ENCODE measurements at regions not wholly inside any gene's neighbourhood (a gene's known extent, or its start where the extent isn't known, plus 50 kb on each side); places are given as distances from the start of the nearest gene placed in this dataset.

DNA sequence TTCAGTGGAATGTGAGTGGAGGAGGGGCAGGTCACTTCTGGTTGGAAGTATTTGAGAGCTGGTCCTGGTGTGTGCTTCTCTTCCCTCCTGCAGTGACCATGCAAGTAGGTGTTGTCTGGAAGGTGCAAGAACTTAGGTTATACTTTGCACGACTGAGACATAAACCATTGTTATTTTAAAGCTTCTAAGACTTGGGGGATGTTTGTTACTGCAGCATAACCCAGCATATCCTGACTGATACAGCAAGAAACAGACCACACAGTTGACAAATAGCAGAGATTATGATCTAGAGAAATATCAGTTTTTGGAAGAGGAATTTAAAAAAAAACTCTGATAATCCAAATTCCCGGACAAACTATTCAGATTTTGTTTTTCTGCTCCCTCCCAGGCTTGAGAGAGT lies 130.8 kb downstream of the ACTR3 start:
- TF ChIP-seq FOXP2 (optimal IDR thresholded peaks at IDR 0.05; ENCODE audit: borderline replicate concordance, extremely low read depth, extremely low read length, insufficient read depth) = no peak
- TF ChIP-seq POLR2AphosphoS5 (IDR thresholded peaks at IDR 0.05; ENCODE audit: low read depth, low read length) = no peak
- TF ChIP-seq TAF1 (IDR thresholded peaks at IDR 0.05; ENCODE audit: borderline replicate concordance, insufficient read depth, low read length) = no peak
- TF ChIP-seq, protein P1, sequence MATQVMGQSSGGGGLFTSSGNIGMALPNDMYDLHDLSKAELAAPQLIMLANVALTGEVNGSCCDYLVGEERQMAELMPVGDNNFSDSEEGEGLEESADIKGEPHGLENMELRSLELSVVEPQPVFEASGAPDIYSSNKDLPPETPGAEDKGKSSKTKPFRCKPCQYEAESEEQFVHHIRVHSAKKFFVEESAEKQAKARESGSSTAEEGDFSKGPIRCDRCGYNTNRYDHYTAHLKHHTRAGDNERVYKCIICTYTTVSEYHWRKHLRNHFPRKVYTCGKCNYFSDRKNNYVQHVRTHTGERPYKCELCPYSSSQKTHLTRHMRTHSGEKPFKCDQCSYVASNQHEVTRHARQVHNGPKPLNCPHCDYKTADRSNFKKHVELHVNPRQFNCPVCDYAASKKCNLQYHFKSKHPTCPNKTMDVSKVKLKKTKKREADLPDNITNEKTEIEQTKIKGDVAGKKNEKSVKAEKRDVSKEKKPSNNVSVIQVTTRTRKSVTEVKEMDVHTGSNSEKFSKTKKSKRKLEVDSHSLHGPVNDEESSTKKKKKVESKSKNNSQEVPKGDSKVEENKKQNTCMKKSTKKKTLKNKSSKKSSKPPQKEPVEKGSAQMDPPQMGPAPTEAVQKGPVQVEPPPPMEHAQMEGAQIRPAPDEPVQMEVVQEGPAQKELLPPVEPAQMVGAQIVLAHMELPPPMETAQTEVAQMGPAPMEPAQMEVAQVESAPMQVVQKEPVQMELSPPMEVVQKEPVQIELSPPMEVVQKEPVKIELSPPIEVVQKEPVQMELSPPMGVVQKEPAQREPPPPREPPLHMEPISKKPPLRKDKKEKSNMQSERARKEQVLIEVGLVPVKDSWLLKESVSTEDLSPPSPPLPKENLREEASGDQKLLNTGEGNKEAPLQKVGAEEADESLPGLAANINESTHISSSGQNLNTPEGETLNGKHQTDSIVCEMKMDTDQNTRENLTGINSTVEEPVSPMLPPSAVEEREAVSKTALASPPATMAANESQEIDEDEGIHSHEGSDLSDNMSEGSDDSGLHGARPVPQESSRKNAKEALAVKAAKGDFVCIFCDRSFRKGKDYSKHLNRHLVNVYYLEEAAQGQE (IDR thresholded peaks at IDR 0.05; ENCODE audit: insufficient read depth in 1 of 2, low read depth in 2 of 2, low read length in 2 of 2) = no peak
- no peak for TF ChIP-seq SIN3A (IDR thresholded peaks at IDR 0.05; ENCODE audit: borderline replicate concordance, insufficient read depth, low read length)

DNA sequence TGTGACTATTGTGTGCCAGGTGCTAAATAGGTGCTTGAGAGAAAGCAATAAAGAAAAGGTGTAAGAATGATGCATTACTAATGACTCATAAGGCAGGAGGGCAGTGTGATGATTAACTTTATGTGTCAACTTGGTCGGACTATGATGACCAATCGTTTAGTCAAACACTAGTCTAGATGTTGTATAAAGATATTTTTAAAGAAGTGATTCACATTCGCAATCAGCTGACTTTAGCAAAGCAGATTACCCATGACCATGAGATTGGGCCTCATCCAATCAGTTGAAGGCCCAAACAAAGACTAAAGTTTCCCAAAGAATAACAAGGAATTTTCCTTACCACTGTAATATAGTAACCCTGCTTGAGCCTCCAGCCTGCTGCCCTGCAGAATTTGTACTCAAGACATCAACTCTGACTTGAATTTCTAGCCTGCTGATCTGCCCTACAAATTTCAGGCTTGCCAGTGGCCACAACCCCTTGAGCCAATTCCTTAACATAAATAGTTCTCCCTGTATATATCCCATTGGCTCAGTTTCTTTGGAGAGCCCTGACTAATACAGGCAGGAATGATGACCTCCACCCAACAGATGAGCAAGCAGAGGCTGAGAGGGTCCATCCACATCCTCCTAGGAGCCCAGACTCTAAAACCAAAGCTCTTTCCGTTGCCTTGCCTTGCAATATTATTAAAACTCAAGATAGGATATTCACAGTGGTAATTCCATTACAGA lies 132.6 kb downstream of the ACTR3 start:
- TF ChIP-seq, protein P1 (IDR thresholded peaks at IDR 0.05; ENCODE audit: insufficient read depth in 1 of 2, low read depth in 2 of 2, low read length in 2 of 2) = no peak
- TF ChIP-seq POLR2AphosphoS5 (IDR thresholded peaks at IDR 0.05; ENCODE audit: low read depth, low read length) = no peak
- TF ChIP-seq FOXP2 (optimal IDR thresholded peaks at IDR 0.05; ENCODE audit: borderline replicate concordance, extremely low read depth, extremely low read length, insufficient read depth) = no peak
- no peak for TF ChIP-seq TAF1 (IDR thresholded peaks at IDR 0.05; ENCODE audit: borderline replicate concordance, insufficient read depth, low read length)
- TF ChIP-seq SIN3A (IDR thresholded peaks at IDR 0.05; ENCODE audit: borderline replicate concordance, insufficient read depth, low read length) = no peak

DNA sequence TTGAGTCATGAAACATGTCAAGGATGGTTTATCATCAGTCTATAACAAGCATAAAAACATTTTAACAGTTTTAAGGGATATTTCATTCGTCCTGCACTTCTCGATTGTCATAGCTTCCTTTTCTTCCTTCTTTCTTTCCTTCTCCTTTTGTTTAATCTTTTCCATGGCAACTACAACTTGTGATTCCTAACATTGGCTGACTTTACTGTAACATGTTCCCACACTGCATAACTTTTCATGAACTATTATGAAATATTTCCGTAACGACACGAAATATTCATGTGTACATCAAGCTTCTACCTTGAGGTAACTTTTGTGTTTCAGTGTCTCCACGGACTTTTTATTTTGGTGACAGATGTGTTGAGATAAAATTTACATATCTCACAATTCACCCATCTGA lies 134.4 kb downstream of the ACTR3 start:
- no peak for TF ChIP-seq POLR2AphosphoS5 (IDR thresholded peaks at IDR 0.05; ENCODE audit: low read depth, low read length)
- no peak for TF ChIP-seq SIN3A (IDR thresholded peaks at IDR 0.05; ENCODE audit: borderline replicate concordance, insufficient read depth, low read length)
- no peak for TF ChIP-seq FOXP2 (optimal IDR thresholded peaks at IDR 0.05; ENCODE audit: borderline replicate concordance, extremely low read depth, extremely low read length, insufficient read depth)
- no peak for TF ChIP-seq TAF1 (IDR thresholded peaks at IDR 0.05; ENCODE audit: borderline replicate concordance, insufficient read depth, low read length)
- TF ChIP-seq, protein P1 (IDR thresholded peaks at IDR 0.05; ENCODE audit: insufficient read depth in 1 of 2, low read depth in 2 of 2, low read length in 2 of 2) = no peak

DNA sequence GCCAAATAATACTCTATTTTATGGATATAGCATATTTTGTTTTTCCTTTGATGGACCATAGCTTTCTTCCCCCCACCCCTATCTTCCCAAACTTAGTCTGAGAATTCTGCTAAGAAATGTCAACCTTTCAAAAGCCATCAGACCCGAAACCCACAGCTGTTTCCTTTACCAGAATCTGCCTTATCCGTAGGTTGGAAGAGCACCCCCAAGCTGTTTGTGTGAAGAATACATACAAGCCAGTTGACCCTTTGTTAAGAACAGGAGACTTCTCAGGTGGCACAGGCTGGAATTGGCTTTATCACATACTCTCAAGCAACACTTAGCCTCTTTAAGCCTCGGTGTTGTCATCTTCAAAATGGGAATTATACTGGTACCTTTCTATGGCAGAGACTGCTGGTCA lies 135.1 kb downstream of the ACTR3 start:
- TF ChIP-seq TAF1 (IDR thresholded peaks at IDR 0.05; ENCODE audit: borderline replicate concordance, insufficient read depth, low read length) (no peak), POLR2AphosphoS5 (IDR thresholded peaks at IDR 0.05; ENCODE audit: low read depth, low read length) (no peak), FOXP2 (optimal IDR thresholded peaks at IDR 0.05; ENCODE audit: borderline replicate concordance, extremely low read depth, extremely low read length, insufficient read depth) (no peak), SIN3A (IDR thresholded peaks at IDR 0.05; ENCODE audit: borderline replicate concordance, insufficient read depth, low read length) (no peak)
- TF ChIP-seq, protein P1 (IDR thresholded peaks at IDR 0.05; ENCODE audit: insufficient read depth in 1 of 2, low read depth in 2 of 2, low read length in 2 of 2) = no peak
